CD4-positive, alpha-beta T cell treated with Interleukin-1 beta for 1 hour (primary cell): ENCODE measurements at regions not wholly inside any gene's neighbourhood (a gene's known extent, or its start where the extent isn't known, plus 50 kb on each side); places are given as distances from the start of the nearest gene placed in this dataset.

Experiments
- DNase-seq, 2 donors: peaks; one replicate each; pipeline ENCODE4 v3.0.0-alpha.2; 2020 to 2022

DNA sequence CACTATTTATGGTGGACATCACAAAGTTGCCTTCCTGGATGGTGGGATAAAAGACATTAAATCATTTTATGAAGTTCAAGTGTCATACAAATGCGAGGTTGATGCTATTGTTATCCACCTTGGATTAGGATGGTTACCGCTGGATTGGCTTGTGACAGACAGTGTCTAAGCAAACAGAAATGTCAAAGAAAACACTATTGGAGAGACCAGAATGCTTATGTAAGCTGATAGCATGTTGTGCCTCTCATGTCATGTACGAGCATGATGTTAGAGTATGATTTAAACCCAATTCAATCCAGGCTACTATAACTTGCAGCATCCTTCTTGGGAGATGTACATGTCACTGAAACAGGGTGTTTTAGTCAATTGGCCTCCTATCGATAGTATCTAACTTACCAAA is 178.8 kb upstream of the C9orf72 start:
- DNase-seq: no peak

GRCh38 chr9:27755846-27756245 is 182.6 kb upstream of the C9orf72 start:
- no peak for DNase-seq

DNA sequence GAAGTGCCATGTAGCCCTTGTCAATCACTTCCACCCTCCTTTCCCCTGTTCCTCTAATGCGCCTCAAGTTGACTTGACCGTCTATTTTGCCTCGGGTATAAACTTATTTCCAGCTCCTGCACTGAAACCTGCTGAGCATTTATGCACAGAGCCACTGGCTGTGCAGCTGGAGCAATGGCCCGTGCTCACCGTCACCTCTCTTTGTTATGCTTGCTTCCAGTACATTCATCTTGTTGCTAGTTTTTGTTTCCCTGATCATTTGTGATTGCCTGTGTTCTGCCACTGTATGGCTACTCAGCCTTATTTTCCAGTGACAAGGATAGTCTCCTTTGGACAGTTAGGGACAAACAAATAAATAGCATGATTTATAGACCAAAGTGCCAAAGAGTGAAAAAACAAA is 183.1 kb upstream of the C9orf72 start:
- DNase-seq: no peak

- DNase-seq: no peak
Observed at GRCh38 chr9:27763831-27764230, 190.6 kb upstream of the C9orf72 start.

- DNase-seq: no peak
Observed at GRCh38 chr9:27765266-27766072, 192.2 kb upstream of the C9orf72 start.

DNA sequence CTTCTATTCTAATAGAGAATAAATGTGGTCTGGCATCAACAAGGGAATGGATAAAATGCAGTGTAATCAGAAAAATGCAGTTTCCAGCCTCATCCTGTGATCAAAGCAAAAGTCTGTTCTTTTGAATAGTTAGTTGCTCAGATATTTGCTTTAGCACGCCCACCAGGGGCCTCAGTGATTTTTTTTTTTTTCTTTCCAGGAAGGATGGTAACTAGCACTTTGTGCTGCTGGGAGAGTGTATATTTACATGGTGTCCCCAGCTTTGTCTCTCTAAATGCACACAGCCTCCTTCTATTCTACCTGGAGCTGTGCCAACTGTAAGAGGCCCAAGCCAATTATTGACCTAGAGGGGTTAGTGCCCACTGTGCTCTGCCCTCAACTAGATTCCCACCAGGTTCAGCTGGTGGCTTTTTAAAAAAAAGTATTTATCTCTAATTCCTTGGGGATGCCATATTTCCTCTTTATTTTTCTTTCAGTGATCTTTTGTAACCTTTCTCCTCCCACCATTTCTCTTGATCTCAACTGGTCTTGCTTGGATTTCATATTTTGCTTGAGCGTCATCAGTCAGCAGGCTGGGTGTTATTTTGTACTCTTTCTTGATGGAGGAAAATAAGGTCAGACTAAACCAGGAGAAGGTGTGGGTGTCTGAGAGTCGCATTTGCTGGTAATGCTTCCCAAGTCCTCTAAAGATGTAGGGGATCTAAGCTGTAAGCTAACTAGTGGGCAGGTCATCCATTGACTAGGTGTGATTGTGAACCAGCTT is 193.0 kb upstream of the C9orf72 start:
- no peak for DNase-seq

GRCh38 chr9:27768781-27769180 is 195.5 kb upstream of the C9orf72 start:
- no peak for DNase-seq

- DNase-seq: no peak
Observed at GRCh38 chr9:27770541-27770940, 197.3 kb upstream of the C9orf72 start.

DNA sequence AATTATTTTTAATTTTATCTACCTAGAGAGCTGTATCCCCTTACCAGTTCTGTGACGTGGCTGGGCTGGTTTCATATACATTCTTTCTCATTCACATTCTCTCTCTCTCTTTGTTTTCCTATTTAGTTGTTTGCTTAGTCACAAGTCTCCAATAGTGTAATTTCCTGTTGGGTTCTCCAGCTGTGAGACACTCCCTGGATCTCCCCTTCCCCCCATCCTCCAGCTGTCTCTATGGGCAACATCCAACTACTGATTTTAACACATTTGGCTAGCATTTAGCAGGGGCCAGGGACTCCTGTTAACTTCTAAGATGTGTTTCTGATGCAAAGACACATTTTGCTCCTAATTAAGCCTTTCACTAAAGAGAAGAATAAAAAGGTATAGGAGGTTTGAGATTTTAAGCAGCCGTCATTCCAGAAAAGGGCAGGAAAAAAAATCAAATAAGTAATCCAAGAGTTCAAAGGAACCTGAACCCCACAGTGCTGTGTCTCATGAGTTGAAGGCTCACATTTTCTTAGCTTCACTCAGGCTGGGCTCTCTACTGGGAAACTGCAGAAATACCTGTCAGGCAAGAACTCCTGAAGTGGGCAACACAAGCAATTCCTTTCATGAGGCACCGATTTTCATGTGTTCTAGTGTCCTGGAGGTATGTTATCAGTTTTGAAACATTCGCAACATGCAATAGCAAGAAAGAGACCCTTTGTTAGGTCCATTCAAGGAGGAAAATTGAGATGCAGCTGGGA is 198.7 kb upstream of the C9orf72 start:
- DNase-seq: no peak

- no peak for DNase-seq
Observed at GRCh38 chr9:27784847-27785713, 211.8 kb upstream of the C9orf72 start.

DNA sequence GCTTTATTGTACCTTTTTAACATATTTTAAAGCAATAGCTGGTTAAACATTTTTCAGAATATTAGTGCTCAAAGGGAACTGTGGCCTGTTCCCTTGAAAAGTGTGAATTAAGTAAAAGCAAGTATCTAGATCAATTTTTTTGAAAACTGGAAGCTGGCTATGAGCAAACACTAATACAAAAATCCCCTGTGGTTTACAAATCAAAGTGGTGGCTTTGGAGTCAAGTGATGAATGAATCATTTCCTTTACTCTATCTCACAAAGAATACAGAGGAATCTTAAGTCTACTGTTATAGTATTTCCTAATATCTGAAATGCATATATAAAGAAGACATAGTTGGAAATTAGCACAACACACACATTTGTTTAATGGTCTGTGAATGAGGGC is 212.4 kb upstream of the C9orf72 start:
- no peak for DNase-seq

DNA sequence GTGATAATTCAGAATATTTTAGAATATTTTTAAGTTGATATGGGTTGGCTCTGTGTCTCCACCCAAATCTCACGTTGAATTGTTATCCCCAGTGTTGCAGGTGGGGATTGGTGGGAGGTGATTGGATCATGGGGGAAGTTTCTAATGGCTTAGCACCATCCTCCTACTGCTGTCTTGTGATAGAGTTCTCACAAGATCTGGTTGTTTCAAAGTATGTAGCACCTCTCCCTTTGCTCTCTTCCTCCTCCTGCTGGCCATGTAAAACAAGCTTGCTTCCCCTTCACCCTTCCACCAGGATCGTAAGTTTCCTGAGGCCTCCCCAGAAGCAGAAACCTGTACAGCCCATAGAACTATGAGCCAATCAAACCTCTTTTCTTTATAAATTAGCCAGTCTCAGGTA is 214.6 kb upstream of the C9orf72 start:
- DNase-seq: no peak

- no peak for DNase-seq
Observed at GRCh38 chr9:27791311-27791710, 218.0 kb upstream of the C9orf72 start.

GRCh38 chr9:27792971-27793689 is 219.8 kb upstream of the C9orf72 start:
- no peak for DNase-seq

GRCh38 chr9:27799326-27799725 is 226.0 kb upstream of the C9orf72 start:
- no peak for DNase-seq

GRCh38 chr9:27800159-27800558 is 226.9 kb upstream of the C9orf72 start:
- DNase-seq: no peak

DNA sequence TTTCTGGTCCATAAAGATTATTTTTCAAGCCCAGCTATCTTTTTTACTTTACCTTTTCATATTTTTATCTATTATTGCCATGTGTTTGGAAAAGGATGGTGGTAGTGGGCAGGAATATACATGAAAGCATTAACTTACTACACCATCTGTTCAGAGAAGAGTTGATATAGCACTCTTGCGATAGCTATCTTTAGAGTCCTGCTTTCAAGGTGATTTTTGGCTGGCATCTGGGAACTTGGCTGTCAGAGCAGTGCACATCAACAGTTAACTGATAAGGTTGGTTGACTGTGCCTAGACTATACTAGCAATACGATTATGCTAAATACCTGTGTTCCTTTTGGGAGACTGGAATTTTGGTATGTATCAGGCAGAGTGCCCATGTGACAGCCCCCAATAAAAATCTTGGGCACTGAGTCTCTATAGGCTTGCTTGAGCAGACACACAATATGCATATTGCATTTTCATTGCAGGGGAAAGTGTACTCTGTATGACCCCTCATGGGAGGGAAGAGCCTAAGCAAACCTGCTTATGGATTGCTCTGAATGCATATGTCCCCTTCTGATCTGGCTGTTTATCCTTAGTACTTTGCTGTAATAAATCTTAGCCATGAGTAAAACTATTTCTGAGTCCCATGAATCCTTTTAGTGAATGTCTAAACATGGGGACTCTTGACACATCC is 227.6 kb upstream of the C9orf72 start:
- DNase-seq: no peak

GRCh38 chr9:27801545-27801944 is 228.3 kb upstream of the C9orf72 start:
- no peak for DNase-seq

GRCh38 chr9:27802418-27802817 is 229.1 kb upstream of the C9orf72 start:
- DNase-seq: no peak

DNA sequence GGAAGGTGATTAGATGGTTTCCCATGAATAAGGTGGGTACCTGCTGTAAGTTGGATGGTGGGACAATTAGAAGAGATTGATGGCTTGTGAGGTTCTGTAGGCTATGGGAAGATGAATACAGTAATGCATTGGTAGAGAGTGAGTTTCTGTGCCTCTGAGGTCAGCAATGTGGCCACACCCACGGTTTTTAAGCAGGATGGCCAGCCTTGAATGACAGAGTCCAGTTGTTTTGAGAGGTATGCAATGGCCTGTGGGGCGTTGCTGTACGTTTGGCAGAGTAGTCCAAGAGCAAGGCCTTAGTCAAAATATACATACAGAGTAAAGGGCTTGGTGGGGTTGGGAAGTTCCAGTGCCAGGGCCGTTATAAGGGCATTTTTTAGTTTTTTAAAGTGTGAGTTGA is 235.6 kb upstream of the C9orf72 start:
- no peak for DNase-seq

- no peak for DNase-seq
Observed at GRCh38 chr9:27817747-27818146, 244.5 kb upstream of the C9orf72 start.
